ENCODE measurements at regions not wholly inside any gene's neighbourhood (a gene's known extent, or its start where the extent isn't known, plus 50 kb on each side); places are given as distances from the start of the nearest gene placed in this dataset.

- Histone ChIP-seq H3K27ac (ENCODE audit: low read depth in 1 of 2, low read length in 2 of 2) (no peak overlapping the region), H3K27me3 (ENCODE audit: control insufficient read depth in 2 of 2, insufficient read depth in 2 of 2, low read length in 2 of 2) (no peaks in the 10 kb centered on the region), H3K36me3 (replicated peaks in 1 of 2; ENCODE audit: control insufficient read depth in 1 of 2, insufficient read depth in 2 of 2, low read length in 2 of 2) (no peaks in the 10 kb centered on the region), H3K4me2 (replicated peaks; ENCODE audit: extremely low read depth, low read length, poor library complexity, severe bottlenecking) (no peak overlapping the region), H3K4me3 (replicated peaks in 1 of 3; ENCODE audit: low read depth in 2 of 3, low read length in 3 of 3) (no peak overlapping the region), H4K20me1 (ENCODE audit: insufficient read depth, low read length) (no peaks in the 10 kb centered on the region), H3K79me2 (ENCODE audit: insufficient read depth, low read length) (no peaks in the 10 kb centered on the region), H3K9ac (ENCODE audit: insufficient read depth, low read length, poor library complexity, severe bottlenecking) (no peak overlapping the region), H3K9me3 (replicated peaks in 1 of 2; ENCODE audit: control insufficient read depth in 1 of 2, insufficient read depth in 1 of 2, low read length in 2 of 2) (no peaks in the 10 kb centered on the region), H2AFZ (ENCODE audit: insufficient read depth, low read depth, low read length, poor library complexity, severe bottlenecking) (no peak overlapping the region), H3K4me1 (ENCODE audit: control insufficient read depth in 1 of 2, insufficient read depth in 2 of 2, low read length in 2 of 2) (no peaks in the 10 kb centered on the region)
- Mint-ChIP-seq H3K4me3 (no peak overlapping the region), H3K27me3 (ENCODE audit: low read depth in 3 of 3) (peaks cover 2 to 9% (median 5%) of the 10 kb centered on the region in 3 donors), H3K4me1 (no peaks in the 10 kb centered on the region), H3K9me3 (peaks cover 0 to 4% (median 0%) of the 10 kb centered on the region in 7 donors), H3K36me3 (no peaks in the 10 kb centered on the region), H3K27ac (no peak overlapping the region)
- intact Hi-C loops (cut with micrococcal nuclease) = no loop called here
- TF ChIP-seq, protein P1, sequence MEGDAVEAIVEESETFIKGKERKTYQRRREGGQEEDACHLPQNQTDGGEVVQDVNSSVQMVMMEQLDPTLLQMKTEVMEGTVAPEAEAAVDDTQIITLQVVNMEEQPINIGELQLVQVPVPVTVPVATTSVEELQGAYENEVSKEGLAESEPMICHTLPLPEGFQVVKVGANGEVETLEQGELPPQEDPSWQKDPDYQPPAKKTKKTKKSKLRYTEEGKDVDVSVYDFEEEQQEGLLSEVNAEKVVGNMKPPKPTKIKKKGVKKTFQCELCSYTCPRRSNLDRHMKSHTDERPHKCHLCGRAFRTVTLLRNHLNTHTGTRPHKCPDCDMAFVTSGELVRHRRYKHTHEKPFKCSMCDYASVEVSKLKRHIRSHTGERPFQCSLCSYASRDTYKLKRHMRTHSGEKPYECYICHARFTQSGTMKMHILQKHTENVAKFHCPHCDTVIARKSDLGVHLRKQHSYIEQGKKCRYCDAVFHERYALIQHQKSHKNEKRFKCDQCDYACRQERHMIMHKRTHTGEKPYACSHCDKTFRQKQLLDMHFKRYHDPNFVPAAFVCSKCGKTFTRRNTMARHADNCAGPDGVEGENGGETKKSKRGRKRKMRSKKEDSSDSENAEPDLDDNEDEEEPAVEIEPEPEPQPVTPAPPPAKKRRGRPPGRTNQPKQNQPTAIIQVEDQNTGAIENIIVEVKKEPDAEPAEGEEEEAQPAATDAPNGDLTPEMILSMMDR (IDR thresholded peaks at IDR 0.05) = no peak
- whole genome bisulfite sequencing (ENCODE audit: insufficient coverage) = 90% methylated on average over 2 of the region's 10 CpGs
- DNase-seq = no peak
These were observed 58.7 kb upstream of the SLC66A3 start for GRCh38 chr2:11096591-11096990.

DNA sequence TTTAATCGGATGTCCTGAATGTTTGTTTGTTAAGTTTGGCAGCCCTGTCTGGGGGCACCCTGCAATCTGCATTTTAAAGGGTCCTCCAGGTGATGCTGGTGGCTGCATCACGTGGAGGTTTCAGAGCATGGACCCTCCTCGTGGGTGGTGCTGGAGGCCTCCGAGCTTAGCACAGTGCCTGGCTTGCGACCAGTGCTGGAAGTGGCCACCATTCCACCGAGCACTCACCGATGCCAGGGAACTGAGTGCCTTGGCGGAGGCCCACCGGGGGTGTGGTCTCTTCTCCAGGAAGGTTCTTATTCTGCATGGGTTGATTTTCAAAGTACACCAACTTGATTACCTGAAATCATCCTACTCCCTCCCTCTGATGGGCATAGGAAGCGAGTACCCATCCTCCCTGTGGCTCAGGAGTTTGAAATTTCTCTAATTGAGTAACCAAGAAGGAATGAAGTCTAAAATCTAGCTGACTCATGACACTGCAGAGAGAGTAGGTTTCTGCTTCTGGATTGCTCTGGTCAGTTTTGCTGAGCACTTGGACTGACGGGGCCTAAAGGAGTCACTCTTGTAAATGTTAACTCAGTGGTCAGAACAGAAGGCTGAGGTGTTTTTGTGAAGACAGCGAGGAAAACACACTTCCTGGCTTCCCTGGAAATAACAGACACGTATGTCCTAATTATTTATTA is 58.1 kb upstream of the SLC66A3 start:
- 95% methylated on average over 10 of the region's 13 CpGs for WGBS (ENCODE audit: insufficient coverage)
- TF ChIP-seq, protein P1 (IDR thresholded peaks at IDR 0.05) = no peak
- intact Hi-C loops (cut with micrococcal nuclease) = no loop called here

More for the DNA sequence above, 58.1 kb upstream of the SLC66A3 start:
- H3K79me2 ChIP-seq (ENCODE audit: insufficient read depth, low read length) = no peaks in the 10 kb centered on the region
- H3K36me3 Mint-ChIP-seq = no peaks in the 10 kb centered on the region
- no peaks in the 10 kb centered on the region for H3K36me3 ChIP-seq (replicated peaks in 1 of 2; ENCODE audit: control insufficient read depth in 1 of 2, insufficient read depth in 2 of 2, low read length in 2 of 2)
- no peak overlapping the region for H3K4me3 ChIP-seq (replicated peaks in 1 of 3; ENCODE audit: low read depth in 2 of 3, low read length in 3 of 3)
- H3K4me2 ChIP-seq (replicated peaks; ENCODE audit: extremely low read depth, low read length, poor library complexity, severe bottlenecking) = no peak overlapping the region
- H3K27ac ChIP-seq (ENCODE audit: low read depth in 1 of 2, low read length in 2 of 2) = no peak overlapping the region
- no peaks in the 10 kb centered on the region for H3K27me3 ChIP-seq (ENCODE audit: control insufficient read depth in 2 of 2, insufficient read depth in 2 of 2, low read length in 2 of 2)
- H3K27ac Mint-ChIP-seq = no peak overlapping the region
- H3K4me1 ChIP-seq (ENCODE audit: control insufficient read depth in 1 of 2, insufficient read depth in 2 of 2, low read length in 2 of 2) = no peaks in the 10 kb centered on the region
- no peak overlapping the region for H3K4me3 Mint-ChIP-seq
- H3K9me3 ChIP-seq (replicated peaks in 1 of 2; ENCODE audit: control insufficient read depth in 1 of 2, insufficient read depth in 1 of 2, low read length in 2 of 2) = no peaks in the 10 kb centered on the region
- peaks cover 0 to 4% (median 0%) of the 10 kb centered on the region in 7 donors for H3K9me3 Mint-ChIP-seq
- H4K20me1 ChIP-seq (ENCODE audit: insufficient read depth, low read length) = no peaks in the 10 kb centered on the region
- peaks cover 5 to 9% (median 5%) of the 10 kb centered on the region in 3 donors for H3K27me3 Mint-ChIP-seq (ENCODE audit: low read depth in 3 of 3)
- H3K4me1 Mint-ChIP-seq = no peaks in the 10 kb centered on the region
- H3K9ac ChIP-seq (ENCODE audit: insufficient read depth, low read length, poor library complexity, severe bottlenecking) = no peak overlapping the region
- no peak for DNase-seq
- H2AFZ ChIP-seq (ENCODE audit: insufficient read depth, low read depth, low read length, poor library complexity, severe bottlenecking) = no peak overlapping the region

All from CD14-positive monocyte (primary cell).